Muscle of leg (tissue), 3 donors: ENCODE measurements at regions not wholly inside any gene's neighbourhood (a gene's known extent, or its start where the extent isn't known, plus 50 kb on each side); places are given as distances from the start of the nearest gene placed in this dataset.
"Not testable (repeated sequence)": the region's sequence is repeated elsewhere in the genome, so short reads cannot be mapped to it uniquely, and the experiment has no call there.

ENCODE experiments used
- DNase-seq: peaks from one replicate; pipeline ENCODE4 v3.0.0; 2013
- H3K27ac ChIP-seq: one replicate; pipeline ENCODE4 v1.5.1; 2013; ENCODE audit warnings: mild to moderate bottlenecking, low read length, control low read depth
- H3K27me3 ChIP-seq: one replicate; pipeline ENCODE4 v1.6.1; 2013; ENCODE audit warnings: low read length; ENCODE audit not compliant: control insufficient read depth, insufficient read depth
- H3K36me3 ChIP-seq: one replicate; pipeline ENCODE4 v1.6.1; 2013; ENCODE audit warnings: low read length; ENCODE audit not compliant: control insufficient read depth, insufficient read depth
- H3K4me1 ChIP-seq: one replicate; pipeline ENCODE4 v1.6.1; 2013; ENCODE audit warnings: low read length; ENCODE audit not compliant: control insufficient read depth, insufficient read depth
- H3K4me3 ChIP-seq: one replicate; pipeline ENCODE4 v1.5.1; 2013; ENCODE audit warnings: low read length, control low read depth
- H3K9me3 ChIP-seq: replicated peaks from 2 replicates; pipeline ENCODE4 v1.6.1; 2013; ENCODE audit warnings: low read depth, low read length; ENCODE audit not compliant: control insufficient read depth
- WGBS: methylation state at CpG from one replicate; pipeline ENCODE4 v1.1.5; 2013; ENCODE audit warnings: missing lambda C conversion rate; ENCODE audit not compliant: insufficient coverage; 5-methylcytosine and 5-hydroxymethylcytosine counted together

GRCh38 chr22:48071828-48072227, 1309.4 kb downstream of the TBC1D22A start:
- DNase-seq = no peak
- H3K36me3 ChIP-seq = no peaks in the 10 kb centered on the region
- no peak overlapping the region for H3K4me3 ChIP-seq
- H3K4me1 ChIP-seq = peaks cover 8% of the 10 kb centered on the region
- no peaks in the 10 kb centered on the region for H3K9me3 ChIP-seq
- WGBS = 54% methylated on average over 7 of the region's 7 CpGs
- no peak overlapping the region for H3K27ac ChIP-seq
- H3K27me3 ChIP-seq = peaks cover 2% of the 10 kb centered on the region

- Histone ChIP-seq H3K4me3 (no peak overlapping the region), H3K9me3 (no peaks in the 10 kb centered on the region), H3K27ac (no peak overlapping the region), H3K27me3 (peaks cover 2% of the 10 kb centered on the region), H3K36me3 (no peaks in the 10 kb centered on the region), H3K4me1 (peaks cover 8% of the 10 kb centered on the region)
- DNase-seq = no peak
- 70% methylated on average over 7 of the region's 10 CpGs for WGBS
These were observed 1308.9 kb downstream of the TBC1D22A start for GRCh38 chr22:48071305-48071704.

GRCh38 chr22:48070760-48071159, 1308.3 kb downstream of the TBC1D22A start:
- no peak overlapping the region for H3K4me3 ChIP-seq
- peaks cover 2% of the 10 kb centered on the region for H3K4me1 ChIP-seq
- H3K27ac ChIP-seq = no peak overlapping the region
- no peaks in the 10 kb centered on the region for H3K36me3 ChIP-seq
- peaks cover 2% of the 10 kb centered on the region for H3K27me3 ChIP-seq
- WGBS = 100% methylated on average over 1 of the region's 4 CpGs
- H3K9me3 ChIP-seq = no peaks in the 10 kb centered on the region
- DNase-seq = no peak

GRCh38 chr22:48070083-48070482, 1307.6 kb downstream of the TBC1D22A start:
- H3K36me3 ChIP-seq = no peaks in the 10 kb centered on the region
- H3K4me3 ChIP-seq = no peak overlapping the region
- peaks cover under 1% of the 10 kb centered on the region for H3K27me3 ChIP-seq
- H3K9me3 ChIP-seq = no peaks in the 10 kb centered on the region
- H3K4me1 ChIP-seq = no peaks in the 10 kb centered on the region
- no peak overlapping the region for H3K27ac ChIP-seq
- DNase-seq = no peak
- 84% methylated on average over 5 of the region's 9 CpGs for WGBS

GRCh38 chr22:48069256-48069655, 1306.8 kb downstream of the TBC1D22A start:
- no peaks in the 10 kb centered on the region for H3K27me3 ChIP-seq
- no peaks in the 10 kb centered on the region for H3K9me3 ChIP-seq
- no peaks in the 10 kb centered on the region for H3K4me1 ChIP-seq
- H3K27ac ChIP-seq = no peak overlapping the region
- 100% methylated on average over 1 of the region's 2 CpGs for WGBS
- DNase-seq = no peak
- H3K4me3 ChIP-seq = no peak overlapping the region
- H3K36me3 ChIP-seq = no peaks in the 10 kb centered on the region

GRCh38 chr22:48068323-48068885, 1306.0 kb downstream of the TBC1D22A start:
- 82% methylated on average over 12 of the region's 18 CpGs for WGBS
- no peak overlapping the region for H3K4me3 ChIP-seq
- no peak overlapping the region for H3K27ac ChIP-seq
- H3K36me3 ChIP-seq = no peaks in the 10 kb centered on the region
- no peaks in the 10 kb centered on the region for H3K9me3 ChIP-seq
- no peak for DNase-seq
- H3K4me1 ChIP-seq = no peaks in the 10 kb centered on the region
- no peaks in the 10 kb centered on the region for H3K27me3 ChIP-seq

- 88% methylated on average over 6 of the region's 7 CpGs for WGBS
- Histone ChIP-seq H3K4me1 (no peaks in the 10 kb centered on the region), H3K27ac (no peak overlapping the region), H3K27me3 (no peaks in the 10 kb centered on the region), H3K36me3 (no peaks in the 10 kb centered on the region), H3K9me3 (no peaks in the 10 kb centered on the region), H3K4me3 (no peak overlapping the region)
- no peak for DNase-seq
These were observed 1303.4 kb downstream of the TBC1D22A start for GRCh38 chr22:48065892-48066291.

- DNase-seq = no peak
- Histone ChIP-seq H3K27ac (no peak overlapping the region), H3K4me3 (no peak overlapping the region), H3K9me3 (no peaks in the 10 kb centered on the region), H3K36me3 (no peaks in the 10 kb centered on the region), H3K27me3 (peaks cover 9% of the 10 kb centered on the region), H3K4me1 (no peaks in the 10 kb centered on the region)
- 30% methylated on average over 2 of the region's 4 CpGs for WGBS
These were observed 1299.3 kb downstream of the TBC1D22A start for GRCh38 chr22:48061726-48062125.

GRCh38 chr22:48060266-48060665, 1297.8 kb downstream of the TBC1D22A start:
- DNase-seq = no peak
- no peak overlapping the region for H3K4me3 ChIP-seq
- WGBS = 52% methylated on average over 3 of the region's 7 CpGs
- H3K27me3 ChIP-seq = peaks cover 9% of the 10 kb centered on the region
- H3K27ac ChIP-seq = no peak overlapping the region
- H3K9me3 ChIP-seq = no peaks in the 10 kb centered on the region
- no peaks in the 10 kb centered on the region for H3K36me3 ChIP-seq
- H3K4me1 ChIP-seq = no peaks in the 10 kb centered on the region

GRCh38 chr22:48059521-48059920, 1297.1 kb downstream of the TBC1D22A start:
- no CpG with 5 or more reads among the region's 4 CpGs for WGBS
- H3K36me3 ChIP-seq, H3K4me1 ChIP-seq, DNase-seq, H3K4me3 ChIP-seq, H3K9me3 ChIP-seq, H3K27me3 ChIP-seq, H3K27ac ChIP-seq: not testable (repeated sequence)
